ENCODE measurements at regions not wholly inside any gene's neighbourhood (a gene's known extent, or its start where the extent isn't known, plus 50 kb on each side); places are given as distances from the start of the nearest gene placed in this dataset.

- H3K4me3 ChIP-seq (ENCODE audit: low read depth, low read length) = no peak overlapping the region
- DNase-seq (ENCODE audit: low read depth) = no peak
- TF ChIP-seq CTCF (conservative IDR thresholded peaks at IDR 0.05; ENCODE audit: low read depth, low read length) = no peak
Measured at GRCh38 chr2:35301369-35301768, 1054.2 kb upstream of the CRIM1 start.

DNA sequence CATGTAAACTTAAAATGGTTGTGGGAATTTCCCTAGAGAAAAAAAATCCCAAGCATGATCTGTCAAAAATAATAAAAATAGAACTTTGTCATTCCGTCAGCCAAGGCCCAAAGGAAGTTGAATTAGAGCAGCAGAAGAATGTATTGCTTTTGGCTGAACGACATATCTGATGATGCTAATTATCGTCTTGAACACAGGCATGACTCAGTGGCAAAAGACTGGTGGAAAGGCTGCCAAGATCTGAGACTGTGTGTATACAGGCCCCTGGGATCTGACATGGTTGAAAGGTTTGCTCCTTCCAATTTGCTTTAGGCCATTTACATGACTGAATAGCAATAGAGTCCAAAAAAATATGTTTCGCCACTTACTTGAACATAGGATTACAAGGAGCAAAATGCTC is 1057.1 kb upstream of the CRIM1 start:
- no peak for TF ChIP-seq CTCF (conservative IDR thresholded peaks at IDR 0.05; ENCODE audit: low read depth, low read length)
- DNase-seq (ENCODE audit: low read depth) = peak; percentile 66

GRCh38 chr2:35297403-35297802 is 1058.2 kb upstream of the CRIM1 start:
- no peak for TF ChIP-seq CTCF (conservative IDR thresholded peaks at IDR 0.05; ENCODE audit: low read depth, low read length)
- no peak for DNase-seq (ENCODE audit: low read depth)

More for the DNA sequence above, 1057.1 kb upstream of the CRIM1 start:
- no peak overlapping the region for H3K4me3 ChIP-seq (ENCODE audit: low read depth, low read length)

DNA sequence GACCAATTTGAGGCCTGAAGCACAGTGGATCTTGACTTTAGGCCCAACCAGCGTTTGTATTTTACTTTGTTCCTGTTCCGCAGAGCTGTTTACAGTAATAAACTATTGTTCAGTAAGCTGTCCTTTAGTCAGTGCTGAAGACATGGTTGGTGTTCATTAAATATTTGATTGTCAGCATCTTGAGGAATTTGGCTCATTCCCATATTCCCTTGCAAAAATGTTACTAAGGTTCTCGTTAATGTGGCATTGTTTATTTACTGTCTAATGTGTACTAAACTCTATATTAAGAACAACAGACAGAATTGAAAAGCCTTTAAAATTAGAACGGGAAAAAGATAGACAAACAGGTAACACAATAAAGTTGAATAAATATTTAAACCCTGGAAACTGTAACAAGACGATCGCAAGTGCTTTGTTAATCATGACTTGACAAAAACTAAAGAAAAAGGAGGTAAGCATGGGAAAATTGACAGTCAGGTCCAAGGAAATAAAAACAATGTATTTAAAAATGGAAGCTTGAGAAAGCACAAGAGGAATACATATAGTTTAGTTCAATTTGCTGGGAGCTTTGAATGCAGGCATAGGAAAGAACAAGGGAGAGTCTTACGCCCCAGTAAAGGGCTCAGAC is 1060.8 kb upstream of the CRIM1 start:
- no peak overlapping the region for H3K4me3 ChIP-seq (ENCODE audit: low read depth, low read length)
- no peak for DNase-seq (ENCODE audit: low read depth)
- no peak for TF ChIP-seq CTCF (conservative IDR thresholded peaks at IDR 0.05; ENCODE audit: low read depth, low read length)

More at GRCh38 chr2:35297403-35297802, 1058.2 kb upstream of the CRIM1 start:
- no peak overlapping the region for H3K4me3 ChIP-seq (ENCODE audit: low read depth, low read length)

GRCh38 chr2:35293261-35293660 is 1062.3 kb upstream of the CRIM1 start:
- DNase-seq (ENCODE audit: low read depth) = no peak
- TF ChIP-seq CTCF (conservative IDR thresholded peaks at IDR 0.05; ENCODE audit: low read depth, low read length) = no peak

DNA sequence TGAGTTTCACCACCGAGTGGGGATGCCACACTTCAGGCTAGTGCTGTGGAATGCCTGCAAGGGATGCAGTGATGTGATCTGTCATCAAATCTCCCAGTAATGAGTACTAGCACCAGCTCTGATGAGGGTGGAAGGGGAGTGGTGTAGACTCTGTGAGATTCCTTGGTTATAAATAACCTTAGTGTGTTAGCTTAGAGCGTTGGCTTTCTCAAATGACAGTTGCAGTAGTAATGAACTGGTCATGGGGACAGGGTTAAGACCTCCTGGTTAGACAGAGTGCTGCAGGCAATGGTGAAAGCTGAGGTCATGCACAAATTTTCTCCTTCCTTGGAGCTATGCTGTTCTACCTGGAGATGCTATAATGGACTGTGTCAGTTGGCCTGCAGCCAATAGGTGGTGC is 1063.4 kb upstream of the CRIM1 start:
- no peak overlapping the region for H3K4me3 ChIP-seq (ENCODE audit: low read depth, low read length)
- DNase-seq (ENCODE audit: low read depth) = no peak
- no peak for TF ChIP-seq CTCF (conservative IDR thresholded peaks at IDR 0.05; ENCODE audit: low read depth, low read length)

More at GRCh38 chr2:35293261-35293660, 1062.3 kb upstream of the CRIM1 start:
- H3K4me3 ChIP-seq (ENCODE audit: low read depth, low read length) = no peak overlapping the region

- no peak overlapping the region for H3K4me3 ChIP-seq (ENCODE audit: low read depth, low read length)
- DNase-seq (ENCODE audit: low read depth) = no peak
- TF ChIP-seq CTCF (conservative IDR thresholded peaks at IDR 0.05; ENCODE audit: low read depth, low read length) = no peak
Measured at GRCh38 chr2:35281702-35282101, 1073.9 kb upstream of the CRIM1 start.
